HG03521 (cell line): ENCODE measurements at regions not wholly inside any gene's neighbourhood (a gene's known extent, or its start where the extent isn't known, plus 50 kb on each side); places are given as distances from the start of the nearest gene placed in this dataset.
"Not testable (repeated sequence)": the region's sequence is repeated elsewhere in the genome, so short reads cannot be mapped to it uniquely, and the experiment has no call there.

Source experiments
- ATAC-seq: cut with Tn5 transposase; IDR thresholded peaks from one replicate; pipeline ENCODE4 v1.9.1; 2021; ENCODE audit warnings: mild to moderate bottlenecking, moderate library complexity; ENCODE audit not compliant: unreplicated experiment

GRCh38 chr14:71454010-71454409, 478.2 kb upstream of the RGS6 start:
- ATAC-seq, result no peak

GRCh38 chr14:71454513-71455332, 477.5 kb upstream of the RGS6 start:
- no peak for ATAC-seq

GRCh38 chr14:71460091-71460490, 472.1 kb upstream of the RGS6 start:
- ATAC-seq, result no peak

- not testable (repeated sequence) for ATAC-seq
Measured at GRCh38 chr14:71461617-71462016, 470.6 kb upstream of the RGS6 start.

- no peak for ATAC-seq
Measured at GRCh38 chr14:71463807-71464206, 468.4 kb upstream of the RGS6 start.

GRCh38 chr14:71464840-71465239, 467.4 kb upstream of the RGS6 start:
- no peak for ATAC-seq

GRCh38 chr14:71465316-71465715, 466.9 kb upstream of the RGS6 start:
- ATAC-seq, result no peak

- ATAC-seq, result no peak
Measured at GRCh38 chr14:71466251-71466650, 466.0 kb upstream of the RGS6 start.

GRCh38 chr14:71466946-71467345, 465.3 kb upstream of the RGS6 start:
- no peak for ATAC-seq

GRCh38 chr14:71467361-71467811, 464.8 kb upstream of the RGS6 start:
- ATAC-seq, result no peak

GRCh38 chr14:71468701-71469100, 463.5 kb upstream of the RGS6 start:
- no peak for ATAC-seq

GRCh38 chr14:71469643-71470335, 462.4 kb upstream of the RGS6 start:
- no peak for ATAC-seq

GRCh38 chr14:71471634-71472355, 460.4 kb upstream of the RGS6 start:
- ATAC-seq, result no peak

- ATAC-seq, result no peak
Measured at GRCh38 chr14:71472356-71473340, 459.6 kb upstream of the RGS6 start.

GRCh38 chr14:71473843-71474242, 458.4 kb upstream of the RGS6 start:
- ATAC-seq, result no peak

- ATAC-seq, result no peak
Measured at GRCh38 chr14:71474301-71475265, 457.6 kb upstream of the RGS6 start.

GRCh38 chr14:71475916-71476315, 456.3 kb upstream of the RGS6 start:
- ATAC-seq, result no peak

- ATAC-seq, result no peak
Measured at GRCh38 chr14:71478542-71478941, 453.7 kb upstream of the RGS6 start.

- no peak for ATAC-seq
Measured at GRCh38 chr14:71481021-71481654, 451.1 kb upstream of the RGS6 start.
